A549 (cell line): ENCODE measurements at regions not wholly inside any gene's neighbourhood (a gene's known extent, or its start where the extent isn't known, plus 50 kb on each side); places are given as distances from the start of the nearest gene placed in this dataset.

Experiments
- CBX2 ChIP-seq: fragments of 200-600 bp; sonication (generic); IDR thresholded peaks from 2 replicates; pipeline ENCODE4 v1.6.1; 2016; ENCODE audit warnings: low read depth, mild to moderate bottlenecking, borderline replicate concordance
- CHD2 ChIP-seq: fragments of 150-350 bp; IDR thresholded peaks from 2 replicates; pipeline ENCODE4 v1.6.1; 2014; ENCODE audit warnings: low read length; ENCODE audit not compliant: partially characterized antibody
- CTCF ChIP-seq: fragments of >200 bp; sonication (Bioruptor Twin); formaldehyde crosslinking; IDR thresholded peaks from 3 replicates; pipeline ENCODE4 v1.5.1; 2016
- EP300 ChIP-seq, 2 experiments: fragments of >200 bp; sonication (Bioruptor Twin); formaldehyde crosslinking; IDR thresholded peaks; 2 replicates in 1 of 2; 3 replicates in 1 of 2; pipeline ENCODE4 v1.6.1; 2016 to 2017
- ESRRA ChIP-seq: fragments of 150-350 bp; IDR thresholded peaks from 2 replicates; pipeline ENCODE4 v1.6.1; 2014; ENCODE audit warnings: mild to moderate bottlenecking, low read length, borderline replicate concordance
- GATA3 ChIP-seq: IDR thresholded peaks from 2 replicates; pipeline ENCODE4 v1.6.1; 2012; ENCODE audit warnings: borderline replicate concordance
- HDAC2 ChIP-seq: fragments of 200-600 bp; sonication (generic); IDR thresholded peaks from 2 replicates; pipeline ENCODE4 v1.6.1; 2016
- MYC ChIP-seq: IDR thresholded peaks from 2 replicates; pipeline ENCODE4 v1.6.1; 2012; ENCODE audit warnings: mild to moderate bottlenecking, inconsistent platforms, low read length, improper control_type of control experiment, borderline replicate concordance
- PBX3 ChIP-seq: IDR thresholded peaks from 2 replicates; pipeline ENCODE4 v1.6.1; 2012
- POLR2A ChIP-seq: IDR thresholded peaks from 2 replicates; pipeline ENCODE4 v1.6.1; 2012; ENCODE audit warnings: mild to moderate bottlenecking, low read length
- REST ChIP-seq: fragments of 200-600 bp; sonication (generic); IDR thresholded peaks from 2 replicates; pipeline ENCODE4 v1.6.1; 2016; ENCODE audit warnings: antibody characterized with exemption, mild to moderate bottlenecking, moderate library complexity
- TF ChIP-seq, protein P1 (sequence below): IDR thresholded peaks from 2 replicates; pipeline ENCODE4 v1.6.1; 2012; ENCODE audit warnings: low read depth, borderline replicate concordance

DNA sequence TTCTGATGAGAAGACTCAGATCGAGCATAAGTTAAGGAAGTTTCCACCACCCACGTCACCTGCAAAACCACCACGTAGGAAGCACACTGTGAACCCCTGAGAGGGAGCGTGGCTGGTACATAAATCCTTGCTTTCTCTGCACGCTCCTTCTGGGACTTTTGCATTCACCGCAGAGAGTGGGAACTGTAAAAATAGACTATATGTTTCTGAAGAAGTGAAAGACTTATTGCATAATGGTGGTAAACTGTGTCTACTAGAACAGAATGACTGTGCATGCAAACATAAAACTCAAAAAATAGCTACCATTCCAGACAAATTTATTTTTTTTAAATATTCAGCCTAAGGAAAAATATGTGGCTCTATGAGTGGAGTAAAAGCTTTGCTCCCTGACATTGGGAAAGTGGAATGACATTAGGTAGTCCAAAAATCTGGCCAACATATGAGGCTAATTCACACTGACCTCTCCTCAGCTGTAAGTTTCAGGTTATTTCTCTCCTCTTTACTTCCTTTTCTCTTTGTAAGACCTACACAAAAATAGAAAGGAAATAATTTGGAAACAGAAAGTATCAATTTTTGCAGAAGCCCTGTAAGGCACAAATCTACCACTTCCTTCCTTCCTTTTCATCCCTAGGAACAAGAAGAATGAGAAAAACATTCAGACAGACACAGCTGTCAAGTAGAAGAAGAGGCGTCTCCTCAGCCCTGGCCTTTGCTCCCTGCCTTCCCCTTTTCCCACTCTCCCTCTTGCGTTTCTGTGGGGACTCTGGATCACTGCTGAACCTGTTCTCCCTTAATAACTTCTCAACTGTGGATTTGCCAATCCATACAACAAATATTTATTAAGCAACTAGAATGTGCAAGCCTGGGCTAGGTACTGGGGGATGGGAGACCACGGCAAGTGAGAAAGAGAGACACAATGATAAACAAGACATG is 264.3 kb upstream of the FOXN3 start:
- no peak for TF ChIP-seq GATA3
- no peak for TF ChIP-seq CTCF
- TF ChIP-seq CHD2 = no peak
- no peak for TF ChIP-seq POLR2A
- TF ChIP-seq PBX3 = no peak
- no peak for TF ChIP-seq REST
- no peak for TF ChIP-seq ESRRA
- no peak for TF ChIP-seq MYC
- TF ChIP-seq, protein P1, sequence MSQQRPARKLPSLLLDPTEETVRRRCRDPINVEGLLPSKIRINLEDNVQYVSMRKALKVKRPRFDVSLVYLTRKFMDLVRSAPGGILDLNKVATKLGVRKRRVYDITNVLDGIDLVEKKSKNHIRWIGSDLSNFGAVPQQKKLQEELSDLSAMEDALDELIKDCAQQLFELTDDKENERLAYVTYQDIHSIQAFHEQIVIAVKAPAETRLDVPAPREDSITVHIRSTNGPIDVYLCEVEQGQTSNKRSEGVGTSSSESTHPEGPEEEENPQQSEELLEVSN = no peak
- no peak for TF ChIP-seq CBX2
- no peak for TF ChIP-seq EP300 (IDR thresholded peaks at IDR 0.05)
- TF ChIP-seq HDAC2 = no peak
